Vagina (tissue), 2 donors: ENCODE measurements at regions not wholly inside any gene's neighbourhood (a gene's known extent, or its start where the extent isn't known, plus 50 kb on each side); places are given as distances from the start of the nearest gene placed in this dataset.

ENCODE experiments used
- DNase-seq, 2 donors: peaks; one replicate each; pipeline ENCODE4 v3.0.0-alpha.2; 2017; ENCODE audit errors: extremely low spot score in 2 of 2
- H3K27ac ChIP-seq: fragments of 200-600 bp; sonication (generic); one replicate; pipeline ENCODE4 v1.5.1; 2019
- H3K27me3 ChIP-seq: fragments of 200-600 bp; sonication (generic); one replicate; pipeline ENCODE4 v1.5.1; 2019
- H3K36me3 ChIP-seq, 2 donors: fragments of 200-600 bp; sonication (generic); one replicate each; pipeline ENCODE4 v1.5.1; 2017 to 2019
- H3K4me1 ChIP-seq: fragments of 200-600 bp; sonication (generic); one replicate; pipeline ENCODE4 v1.5.1; 2019
- H3K4me3 ChIP-seq, 2 donors: fragments of 200-600 bp; sonication (generic); 1 replicate in 1 of 2; 2 replicates in 1 of 2; pipeline ENCODE4 v1.5.1; 2016 to 2019
- H3K9me3 ChIP-seq: fragments of 200-600 bp; sonication (generic); one replicate; pipeline ENCODE4 v1.5.1; 2019
- POLR2A ChIP-seq, 2 donors: fragments of 450-650 bp; IDR thresholded peaks; one replicate each; pipeline ENCODE4 v1.6.1; 2017; ENCODE audit warnings: antibody characterized with exemption in 2 of 2, mild to moderate bottlenecking in 2 of 2, moderate library complexity in 2 of 2
- POLR2AphosphoS5 ChIP-seq, 2 donors: sonication (generic); formaldehyde crosslinking; IDR thresholded peaks; one replicate each; pipeline ENCODE4 v1.9.0; 2017; ENCODE audit warnings: antibody characterized with exemption in 2 of 2, mild to moderate bottlenecking in 2 of 2, low read depth in 1 of 2; ENCODE audit not compliant: insufficient read depth in 1 of 2
- intact Hi-C: fragments of 100-400 bp; cut with DNase I; formaldehyde crosslinking; loops from one replicate; pipeline ENCODE4 v1.15.1; 2023
- TF ChIP-seq, protein P1 (sequence below), 3 experiments: fragments of 450-650 bp in 2 of 3; fragments of 200-600 bp in 1 of 3; sonication (generic) in 1 of 3; IDR thresholded peaks; one replicate each; pipeline ENCODE4 v1.5.1; 2017 to 2019; ENCODE audit warnings: antibody characterized with exemption in 3 of 3, mild to moderate bottlenecking in 2 of 3, moderate library complexity in 2 of 3

DNA sequence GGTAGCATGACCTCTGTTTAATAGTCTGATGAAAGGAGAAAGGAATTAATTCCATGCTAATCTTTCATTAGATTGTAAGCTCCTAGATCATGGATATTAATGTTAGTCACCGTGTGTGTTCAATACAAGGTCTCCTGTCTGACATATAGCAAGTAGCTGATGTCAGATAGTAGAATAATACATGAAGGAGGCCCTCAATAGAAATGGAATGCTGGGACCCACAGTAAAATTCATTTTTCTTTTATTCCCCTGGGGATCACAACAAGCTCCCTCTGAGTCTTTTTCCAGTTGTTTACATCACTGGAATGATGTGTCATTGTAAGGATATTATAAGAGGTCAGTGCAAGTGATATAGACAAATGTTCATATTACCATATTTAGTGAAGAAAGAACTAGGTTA is 240.3 kb upstream of the TRPC7 start:
- no peak overlapping the region for H3K27ac ChIP-seq
- H3K4me1 ChIP-seq = no peaks in the 10 kb centered on the region
- H3K36me3 ChIP-seq = no peaks in the 10 kb centered on the region
- H3K9me3 ChIP-seq = no peaks in the 10 kb centered on the region
- TF ChIP-seq POLR2A (IDR thresholded peaks at IDR 0.05) (no peak), POLR2AphosphoS5 (IDR thresholded peaks at IDR 0.05; ENCODE audit: insufficient read depth in 1 of 2, low read depth in 1 of 2) (no peak)
- TF ChIP-seq, protein P1, sequence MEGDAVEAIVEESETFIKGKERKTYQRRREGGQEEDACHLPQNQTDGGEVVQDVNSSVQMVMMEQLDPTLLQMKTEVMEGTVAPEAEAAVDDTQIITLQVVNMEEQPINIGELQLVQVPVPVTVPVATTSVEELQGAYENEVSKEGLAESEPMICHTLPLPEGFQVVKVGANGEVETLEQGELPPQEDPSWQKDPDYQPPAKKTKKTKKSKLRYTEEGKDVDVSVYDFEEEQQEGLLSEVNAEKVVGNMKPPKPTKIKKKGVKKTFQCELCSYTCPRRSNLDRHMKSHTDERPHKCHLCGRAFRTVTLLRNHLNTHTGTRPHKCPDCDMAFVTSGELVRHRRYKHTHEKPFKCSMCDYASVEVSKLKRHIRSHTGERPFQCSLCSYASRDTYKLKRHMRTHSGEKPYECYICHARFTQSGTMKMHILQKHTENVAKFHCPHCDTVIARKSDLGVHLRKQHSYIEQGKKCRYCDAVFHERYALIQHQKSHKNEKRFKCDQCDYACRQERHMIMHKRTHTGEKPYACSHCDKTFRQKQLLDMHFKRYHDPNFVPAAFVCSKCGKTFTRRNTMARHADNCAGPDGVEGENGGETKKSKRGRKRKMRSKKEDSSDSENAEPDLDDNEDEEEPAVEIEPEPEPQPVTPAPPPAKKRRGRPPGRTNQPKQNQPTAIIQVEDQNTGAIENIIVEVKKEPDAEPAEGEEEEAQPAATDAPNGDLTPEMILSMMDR (IDR thresholded peaks at IDR 0.05) = no peak
- intact Hi-C loops = no loop called here
- no peaks in the 10 kb centered on the region for H3K27me3 ChIP-seq
- H3K4me3 ChIP-seq = no peak overlapping the region
- no peak for DNase-seq

DNA sequence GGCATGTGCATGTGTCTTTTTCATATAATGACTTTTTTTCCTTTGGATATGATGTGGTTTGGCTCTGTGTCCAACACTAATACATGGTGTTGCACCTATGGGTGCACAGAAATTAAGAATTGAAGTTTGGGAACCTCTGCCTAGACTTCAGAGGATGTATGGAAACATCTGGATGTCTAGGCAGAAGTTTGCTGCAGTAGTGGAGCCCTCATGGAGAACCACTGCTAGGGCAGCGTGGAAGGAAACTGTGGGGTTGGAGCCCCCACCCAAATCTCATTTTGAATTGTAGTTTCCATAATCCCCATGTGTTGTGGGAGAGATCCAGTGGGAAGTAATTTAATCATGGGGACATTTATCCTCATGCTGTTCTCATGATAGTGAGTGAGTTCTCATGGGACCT is 235.0 kb upstream of the TRPC7 start:
- Histone ChIP-seq H3K36me3 (no peaks in the 10 kb centered on the region), H3K4me3 (no peak overlapping the region), H3K27ac (no peak overlapping the region), H3K9me3 (no peaks in the 10 kb centered on the region), H3K27me3 (no peaks in the 10 kb centered on the region), H3K4me1 (no peaks in the 10 kb centered on the region)
- DNase-seq = no peak
- intact Hi-C loops = no loop called here
- TF ChIP-seq POLR2A (IDR thresholded peaks at IDR 0.05) (no peak), POLR2AphosphoS5 (IDR thresholded peaks at IDR 0.05; ENCODE audit: insufficient read depth in 1 of 2, low read depth in 1 of 2) (no peak)
- TF ChIP-seq, protein P1 (IDR thresholded peaks at IDR 0.05) = no peak

DNA sequence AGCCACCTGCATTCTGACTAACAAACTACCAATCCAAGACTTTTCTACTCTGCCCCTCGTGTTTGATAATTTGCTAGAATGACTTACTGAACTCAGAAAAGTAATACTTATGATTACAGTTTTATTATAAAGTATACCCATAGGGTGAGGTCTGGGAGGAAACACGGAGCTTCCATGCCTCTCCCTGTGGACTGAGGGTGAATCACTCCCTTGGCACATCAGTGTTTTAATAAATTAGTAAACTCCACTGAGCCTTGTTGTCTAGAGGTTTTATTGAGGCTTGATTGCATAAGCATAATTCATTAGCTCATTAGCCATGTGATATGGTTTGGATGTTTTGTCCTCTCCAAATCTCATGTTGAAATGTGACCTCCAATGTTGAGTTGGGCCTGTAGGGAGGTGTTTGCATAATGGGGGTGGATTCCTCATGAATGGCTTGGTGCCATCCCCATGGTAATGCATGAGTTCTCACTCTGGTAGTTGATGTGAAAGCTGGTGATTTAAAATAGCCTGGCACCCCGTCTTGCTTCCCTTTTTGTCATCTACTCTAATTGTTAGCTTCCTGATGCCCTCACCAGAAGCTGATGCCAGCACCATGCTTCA is 233.6 kb upstream of the TRPC7 start:
- H3K4me3 ChIP-seq = no peak overlapping the region
- TF ChIP-seq POLR2A (IDR thresholded peaks at IDR 0.05) (no peak), POLR2AphosphoS5 (IDR thresholded peaks at IDR 0.05; ENCODE audit: insufficient read depth in 1 of 2, low read depth in 1 of 2) (no peak)
- TF ChIP-seq, protein P1 (IDR thresholded peaks at IDR 0.05) = no peak
- H3K27ac ChIP-seq = no peak overlapping the region
- H3K4me1 ChIP-seq = no peaks in the 10 kb centered on the region
- intact Hi-C loops = no loop called here
- H3K27me3 ChIP-seq = no peaks in the 10 kb centered on the region
- DNase-seq = no peak
- no peaks in the 10 kb centered on the region for H3K9me3 ChIP-seq
- no peaks in the 10 kb centered on the region for H3K36me3 ChIP-seq

DNA sequence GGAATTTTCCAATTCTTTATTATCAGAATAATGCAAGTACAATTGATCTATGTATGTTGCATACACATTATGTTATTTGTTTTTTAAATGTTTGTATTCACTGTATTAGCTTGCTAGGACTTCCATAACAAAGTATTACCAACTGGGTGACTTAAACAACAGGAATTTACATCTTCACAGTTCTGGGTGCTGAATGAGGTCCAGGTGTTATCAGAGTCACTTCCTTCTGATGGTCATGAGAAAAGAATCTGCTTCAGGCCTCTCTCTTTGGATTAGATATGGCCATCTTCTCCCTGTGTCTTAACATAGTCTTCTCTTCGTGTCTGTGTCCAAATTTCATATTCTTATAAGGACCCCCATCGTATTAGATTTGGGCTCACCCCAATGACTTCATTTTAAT is 229.1 kb upstream of the TRPC7 start:
- no peak for DNase-seq
- intact Hi-C loops = no loop called here

DNA sequence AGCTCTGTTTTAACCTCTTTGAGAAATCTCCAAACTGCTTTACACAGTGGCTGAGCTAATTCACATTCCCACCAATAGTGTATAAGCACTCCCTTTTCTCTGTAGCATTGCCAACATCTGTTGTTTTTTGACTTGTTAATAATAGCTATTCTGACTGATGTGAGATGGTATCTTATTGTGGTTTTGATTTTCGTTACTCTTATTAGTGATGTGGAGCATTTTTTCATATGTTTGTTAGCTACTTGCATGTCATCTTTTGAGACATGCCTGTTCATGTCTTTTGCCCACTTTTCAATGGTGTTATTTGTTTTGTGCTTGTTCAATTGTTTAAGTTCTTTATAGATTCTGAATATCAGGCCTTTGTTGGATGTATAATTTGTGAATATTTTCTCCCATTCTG is 225.2 kb upstream of the TRPC7 start:
- H3K9me3 ChIP-seq = no peaks in the 10 kb centered on the region
- no peaks in the 10 kb centered on the region for H3K4me1 ChIP-seq
- no peaks in the 10 kb centered on the region for H3K27me3 ChIP-seq

More for the DNA sequence above, 229.1 kb upstream of the TRPC7 start:
- H3K4me3 ChIP-seq = no peak overlapping the region
- TF ChIP-seq POLR2AphosphoS5 (IDR thresholded peaks at IDR 0.05; ENCODE audit: insufficient read depth in 1 of 2, low read depth in 1 of 2) = no peak
- no peak for TF ChIP-seq POLR2A (IDR thresholded peaks at IDR 0.05)
- TF ChIP-seq, protein P1 (IDR thresholded peaks at IDR 0.05) = no peak
- H3K36me3 ChIP-seq = no peaks in the 10 kb centered on the region
- H3K27ac ChIP-seq = no peak overlapping the region
- H3K9me3 ChIP-seq = no peaks in the 10 kb centered on the region
- no peaks in the 10 kb centered on the region for H3K4me1 ChIP-seq
- H3K27me3 ChIP-seq = no peaks in the 10 kb centered on the region

More for the DNA sequence above, 225.2 kb upstream of the TRPC7 start:
- Histone ChIP-seq H3K4me3 (no peak overlapping the region), H3K27ac (no peak overlapping the region), H3K36me3 (no peaks in the 10 kb centered on the region)
- DNase-seq = no peak
- intact Hi-C loops = no loop called here
- no peak for TF ChIP-seq POLR2AphosphoS5 (IDR thresholded peaks at IDR 0.05; ENCODE audit: insufficient read depth in 1 of 2, low read depth in 1 of 2)
- no peak for TF ChIP-seq POLR2A (IDR thresholded peaks at IDR 0.05)
- TF ChIP-seq, protein P1 (IDR thresholded peaks at IDR 0.05) = no peak
